ENCODE measurements at regions not wholly inside any gene's neighbourhood (a gene's known extent, or its start where the extent isn't known, plus 50 kb on each side); places are given as distances from the start of the nearest gene placed in this dataset.

- TF ChIP-seq YY1 (IDR thresholded peaks at IDR 0.05; ENCODE audit: low read depth) (no peak), USF1 (IDR thresholded peaks at IDR 0.05) (no peak), TAF1 (IDR thresholded peaks at IDR 0.05; ENCODE audit: low read depth) (no peak), CEBPB (IDR thresholded peaks at IDR 0.05) (no peak)
Measured at GRCh38 chr17:6205033-6205432, 134.9 kb downstream of the WSCD1 start.

GRCh38 chr17:6204203-6204722 is 134.1 kb downstream of the WSCD1 start:
- no peak for TF ChIP-seq EGR1 (IDR thresholded peaks at IDR 0.05)

- TF ChIP-seq TEAD4 (IDR thresholded peaks at IDR 0.05) (no peak), USF1 (IDR thresholded peaks at IDR 0.05) (no peak), CEBPB (IDR thresholded peaks at IDR 0.05) (no peak), EP300 (IDR thresholded peaks at IDR 0.05; ENCODE audit: borderline replicate concordance) (no peak), EGR1 (IDR thresholded peaks at IDR 0.05) (no peak), REST (IDR thresholded peaks at IDR 0.05; ENCODE audit: low read depth) (no peak), ZBTB7A (IDR thresholded peaks at IDR 0.05; ENCODE audit: low read depth) (no peak), TAF1 (IDR thresholded peaks at IDR 0.05; ENCODE audit: low read depth) (no peak)
Measured at GRCh38 chr17:6196355-6196754, 126.2 kb downstream of the WSCD1 start.

GRCh38 chr17:6195123-6195522 is 124.9 kb downstream of the WSCD1 start:
- TF ChIP-seq TEAD4 (IDR thresholded peaks at IDR 0.05) = no peak
- TF ChIP-seq REST (IDR thresholded peaks at IDR 0.05; ENCODE audit: low read depth) = no peak
- no peak for TF ChIP-seq RAD21 (IDR thresholded peaks at IDR 0.05; ENCODE audit: low read depth)
- no peak for TF ChIP-seq ZBTB7A (IDR thresholded peaks at IDR 0.05; ENCODE audit: low read depth)
- TF ChIP-seq NFIC (IDR thresholded peaks at IDR 0.05) = no peak
- TF ChIP-seq CEBPB (IDR thresholded peaks at IDR 0.05) = no peak
- TF ChIP-seq CREB1 (IDR thresholded peaks at IDR 0.05; ENCODE audit: low read depth) = no peak
- no peak for TF ChIP-seq EGR1 (IDR thresholded peaks at IDR 0.05)
- TF ChIP-seq MAX (IDR thresholded peaks at IDR 0.05) = no peak
- no peak for TF ChIP-seq USF1 (IDR thresholded peaks at IDR 0.05)
- no peak for TF ChIP-seq EP300 (IDR thresholded peaks at IDR 0.05; ENCODE audit: borderline replicate concordance)
- no peak for TF ChIP-seq FOXM1 (IDR thresholded peaks at IDR 0.05; ENCODE audit: borderline replicate concordance, low read depth)
- TF ChIP-seq TCF12 (IDR thresholded peaks at IDR 0.05; ENCODE audit: low read depth) = no peak

- TF ChIP-seq NFIC (IDR thresholded peaks at IDR 0.05) (no peak), CREB1 (IDR thresholded peaks at IDR 0.05; ENCODE audit: low read depth) (no peak), FOXM1 (IDR thresholded peaks at IDR 0.05; ENCODE audit: borderline replicate concordance, low read depth) (no peak), YY1 (IDR thresholded peaks at IDR 0.05; ENCODE audit: low read depth) (no peak), TEAD4 (IDR thresholded peaks at IDR 0.05) (no peak), TCF12 (IDR thresholded peaks at IDR 0.05; ENCODE audit: low read depth) (no peak), ZBTB7A (IDR thresholded peaks at IDR 0.05; ENCODE audit: low read depth) (no peak), EGR1 (IDR thresholded peaks at IDR 0.05) (no peak), RAD21 (IDR thresholded peaks at IDR 0.05; ENCODE audit: low read depth) (no peak), MAX (IDR thresholded peaks at IDR 0.05) (no peak), REST (IDR thresholded peaks at IDR 0.05; ENCODE audit: low read depth) (no peak), TAF1 (IDR thresholded peaks at IDR 0.05; ENCODE audit: low read depth) (no peak)
Measured at GRCh38 chr17:6191405-6192324, 121.5 kb downstream of the WSCD1 start.
